HFFc6 (cell line): ENCODE measurements at regions not wholly inside any gene's neighbourhood (a gene's known extent, or its start where the extent isn't known, plus 50 kb on each side); places are given as distances from the start of the nearest gene placed in this dataset.

Experiments
- DNase-seq: peaks from one replicate; pipeline ENCODE4 v3.0.0-alpha.2; 2018
- H3K27ac Mint-ChIP-seq: 2 replicates; pipeline ENCODE4 v1.8.0; 2020; ENCODE audit warnings: mild to moderate bottlenecking, mixed read lengths
- H3K27me3 Mint-ChIP-seq: 2 replicates; pipeline ENCODE4 v1.8.0; 2021; ENCODE audit warnings: mild to moderate bottlenecking, moderate library complexity, mixed read lengths; ENCODE audit not compliant: insufficient read depth
- H3K36me3 Mint-ChIP-seq: 2 replicates; pipeline ENCODE4 v1.8.0; 2021; ENCODE audit warnings: low read depth, mixed read lengths
- H3K4me1 Mint-ChIP-seq: 2 replicates; pipeline ENCODE4 v1.8.0; 2020; ENCODE audit warnings: low read depth, mixed read lengths
- H3K4me3 Mint-ChIP-seq: 2 replicates; pipeline ENCODE4 v1.8.0; 2020; ENCODE audit warnings: mild to moderate bottlenecking, moderate library complexity, mixed read lengths
- H3K9me3 Mint-ChIP-seq: 2 replicates; pipeline ENCODE4 v1.8.0; 2020; ENCODE audit warnings: mild to moderate bottlenecking, mixed read lengths
- TF ChIP-seq, protein P1 (sequence below): fragments of 200-600 bp; sonication (generic); IDR thresholded peaks from 2 replicates; pipeline ENCODE4 v1.5.0; 2021; ENCODE audit warnings: antibody characterized with exemption, mild to moderate bottlenecking

DNA sequence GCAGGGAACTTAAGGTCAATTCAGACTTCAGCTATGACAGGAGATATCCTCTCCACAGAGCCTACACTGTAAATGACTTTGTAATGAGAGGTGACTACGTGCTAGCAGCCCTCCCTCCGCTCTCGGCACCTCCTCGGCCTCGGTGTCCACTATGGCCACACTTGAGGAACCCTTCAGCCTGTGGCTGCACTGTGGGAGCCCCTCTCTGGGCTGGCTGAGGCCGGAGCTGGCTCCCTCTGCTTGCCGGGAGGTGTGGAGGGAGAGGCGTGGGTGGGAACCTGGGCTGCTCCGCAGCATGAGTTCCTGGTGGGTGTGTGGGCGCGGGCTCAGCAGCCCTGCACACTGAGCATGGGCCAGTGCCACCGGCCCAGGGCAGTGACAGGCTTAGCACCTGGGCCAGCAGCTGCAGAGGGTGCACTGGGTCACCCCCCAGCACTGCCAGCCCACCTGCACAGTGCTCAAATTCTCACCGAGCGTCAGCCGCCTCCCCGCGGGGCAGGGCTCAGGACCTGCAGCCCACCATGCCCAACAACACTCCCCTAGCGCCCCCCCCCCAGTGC is 137.6 kb upstream of the SPACA7 start:
- no peak overlapping the region for H3K27ac Mint-ChIP-seq
- H3K36me3 Mint-ChIP-seq, result peaks cover 18% of the 10 kb centered on the region
- H3K27me3 Mint-ChIP-seq, result peaks cover 2% of the 10 kb centered on the region
- no peak for DNase-seq
- H3K9me3 Mint-ChIP-seq, result peaks cover 56% of the 10 kb centered on the region
- H3K4me1 Mint-ChIP-seq, result no peaks in the 10 kb centered on the region
- TF ChIP-seq, protein P1, sequence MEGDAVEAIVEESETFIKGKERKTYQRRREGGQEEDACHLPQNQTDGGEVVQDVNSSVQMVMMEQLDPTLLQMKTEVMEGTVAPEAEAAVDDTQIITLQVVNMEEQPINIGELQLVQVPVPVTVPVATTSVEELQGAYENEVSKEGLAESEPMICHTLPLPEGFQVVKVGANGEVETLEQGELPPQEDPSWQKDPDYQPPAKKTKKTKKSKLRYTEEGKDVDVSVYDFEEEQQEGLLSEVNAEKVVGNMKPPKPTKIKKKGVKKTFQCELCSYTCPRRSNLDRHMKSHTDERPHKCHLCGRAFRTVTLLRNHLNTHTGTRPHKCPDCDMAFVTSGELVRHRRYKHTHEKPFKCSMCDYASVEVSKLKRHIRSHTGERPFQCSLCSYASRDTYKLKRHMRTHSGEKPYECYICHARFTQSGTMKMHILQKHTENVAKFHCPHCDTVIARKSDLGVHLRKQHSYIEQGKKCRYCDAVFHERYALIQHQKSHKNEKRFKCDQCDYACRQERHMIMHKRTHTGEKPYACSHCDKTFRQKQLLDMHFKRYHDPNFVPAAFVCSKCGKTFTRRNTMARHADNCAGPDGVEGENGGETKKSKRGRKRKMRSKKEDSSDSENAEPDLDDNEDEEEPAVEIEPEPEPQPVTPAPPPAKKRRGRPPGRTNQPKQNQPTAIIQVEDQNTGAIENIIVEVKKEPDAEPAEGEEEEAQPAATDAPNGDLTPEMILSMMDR, result no peak
- no peak overlapping the region for H3K4me3 Mint-ChIP-seq

DNA sequence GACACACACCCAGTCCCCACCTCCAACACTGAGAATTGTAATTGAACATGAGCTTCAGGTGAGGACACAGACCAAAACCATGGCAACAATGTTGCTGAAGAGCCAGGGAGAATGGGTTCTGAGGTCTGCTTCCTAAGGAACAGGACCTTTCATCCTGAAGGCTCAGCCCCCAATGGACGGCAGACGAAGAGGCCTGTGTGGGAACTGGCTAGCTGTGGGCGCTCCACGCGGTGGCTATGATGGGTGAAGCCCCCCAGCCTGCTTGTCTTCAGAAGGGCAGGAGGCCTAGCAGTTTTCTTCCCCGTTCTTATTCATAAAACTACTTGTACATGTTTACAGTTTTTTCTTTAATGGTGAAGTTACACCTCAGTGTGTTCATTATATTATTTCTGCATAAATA is 136.1 kb upstream of the SPACA7 start:
- TF ChIP-seq, protein P1, result no peak
- no peak overlapping the region for H3K4me3 Mint-ChIP-seq
- no peak for DNase-seq
- no peaks in the 10 kb centered on the region for H3K4me1 Mint-ChIP-seq
- peaks cover 16% of the 10 kb centered on the region for H3K36me3 Mint-ChIP-seq
- peaks cover 46% of the 10 kb centered on the region for H3K9me3 Mint-ChIP-seq
- no peak overlapping the region for H3K27ac Mint-ChIP-seq
- peaks cover 2% of the 10 kb centered on the region for H3K27me3 Mint-ChIP-seq

DNA sequence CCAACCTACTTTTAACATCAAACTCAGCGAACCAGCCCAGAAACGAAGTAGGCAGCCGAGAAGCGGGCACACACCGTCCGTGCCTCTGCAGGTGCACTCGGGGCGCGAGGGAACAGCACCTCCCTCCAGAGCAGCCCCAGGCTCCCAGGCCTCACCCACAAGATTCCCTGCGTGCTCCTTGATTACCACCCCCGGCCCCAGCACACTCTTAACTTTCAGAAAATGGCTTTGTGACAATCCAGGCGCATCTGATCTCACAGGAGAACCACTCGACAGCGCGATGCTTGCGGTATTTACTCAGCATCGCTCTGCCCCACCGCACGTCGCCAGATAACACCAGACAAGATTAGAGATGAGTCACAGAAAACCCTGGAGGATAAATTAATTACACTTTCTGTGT is 134.9 kb upstream of the SPACA7 start:
- H3K27me3 Mint-ChIP-seq, result peaks cover 2% of the 10 kb centered on the region
- H3K9me3 Mint-ChIP-seq, result peaks cover 44% of the 10 kb centered on the region
- H3K27ac Mint-ChIP-seq, result no peak overlapping the region
- H3K36me3 Mint-ChIP-seq, result peaks cover 16% of the 10 kb centered on the region
- DNase-seq, result no peak
- TF ChIP-seq, protein P1, result no peak
- no peaks in the 10 kb centered on the region for H3K4me1 Mint-ChIP-seq
- no peak overlapping the region for H3K4me3 Mint-ChIP-seq

DNA sequence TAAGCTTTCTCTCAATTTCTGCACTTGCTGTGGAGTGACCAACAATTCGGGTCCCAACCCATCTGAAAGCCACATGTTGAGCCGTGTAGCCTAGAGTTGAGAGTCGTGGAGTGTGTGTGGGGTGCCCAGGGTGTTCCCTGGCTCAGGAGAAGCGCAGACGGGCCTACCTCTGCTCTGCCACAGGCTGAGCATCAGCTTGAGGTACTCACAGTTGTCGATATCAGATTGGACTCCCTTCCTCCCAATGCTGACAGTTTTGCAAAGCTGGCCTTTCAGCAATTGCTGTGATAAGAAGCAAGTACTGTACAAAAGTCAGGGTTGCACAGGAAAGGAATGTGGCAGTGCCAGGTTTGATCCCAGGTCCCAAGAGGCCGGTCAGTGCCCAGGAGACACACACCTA is 133.4 kb upstream of the SPACA7 start:
- Mint-ChIP-seq H3K9me3 (peaks cover 52% of the 10 kb centered on the region), H3K36me3 (peaks cover 16% of the 10 kb centered on the region), H3K27ac (no peak overlapping the region), H3K4me1 (no peaks in the 10 kb centered on the region), H3K4me3 (no peak overlapping the region), H3K27me3 (peaks cover 2% of the 10 kb centered on the region)
- TF ChIP-seq, protein P1, result no peak
- DNase-seq, result no peak

DNA sequence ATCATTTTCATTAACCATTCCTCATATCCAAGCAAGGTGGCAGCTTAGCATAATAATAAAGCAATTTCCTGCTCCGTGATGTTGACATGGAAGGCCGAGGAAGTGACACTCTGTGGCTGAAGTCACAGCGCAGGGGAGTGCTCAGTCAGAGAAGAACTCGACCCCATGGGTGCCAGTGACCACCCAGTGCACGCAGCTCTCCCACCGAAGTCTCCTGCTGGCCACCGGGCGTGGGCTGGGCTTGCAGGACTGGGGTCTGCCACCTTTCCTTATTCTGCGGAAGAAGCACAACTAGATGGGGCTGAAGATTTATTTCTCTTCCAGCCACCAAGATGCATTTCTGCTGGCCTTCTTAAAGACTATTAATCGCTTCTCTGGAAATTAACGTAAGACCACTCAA is 132.1 kb upstream of the SPACA7 start:
- TF ChIP-seq, protein P1, result no peak
- no peak for DNase-seq
- H3K27me3 Mint-ChIP-seq, result peaks cover 2% of the 10 kb centered on the region
- H3K36me3 Mint-ChIP-seq, result peaks cover 12% of the 10 kb centered on the region
- no peak overlapping the region for H3K27ac Mint-ChIP-seq
- no peak overlapping the region for H3K4me3 Mint-ChIP-seq
- peaks cover 61% of the 10 kb centered on the region for H3K9me3 Mint-ChIP-seq
- no peaks in the 10 kb centered on the region for H3K4me1 Mint-ChIP-seq
